IMR-90 (cell line): ENCODE measurements at regions not wholly inside any gene's neighbourhood (a gene's known extent, or its start where the extent isn't known, plus 50 kb on each side); places are given as distances from the start of the nearest gene placed in this dataset.

ENCODE experiments used
- ATAC-seq: fragments of 200-7000 bp; cut with Tn5 transposase; 2 replicates; pipeline ENCODE4 v1.9.1; 2020; ENCODE audit warnings: low read depth, mild to moderate bottlenecking, moderate library complexity
- BruUV-seq: library from RNA; stranded (reverse); fragments of 400-500 nt; replicated peaks from 2 replicates; lab custom pipeline; 2021; lab: Mats Ljungman, UMichigan
- CTCF ChIA-PET: fragments of 300-600 bp; formaldehyde crosslinking; extraction: SDS; loops from one replicate; lab custom pipeline; 2021; ENCODE audit warnings: antibody characterized with exemption; lab: Yijun Ruan, JAX
- POLR2A ChIA-PET: fragments of 300-600 bp; sonication (Branson Sonifier 250); formaldehyde crosslinking; loops from one replicate; lab custom pipeline; 2022; ENCODE audit warnings: antibody characterized with exemption; ENCODE audit not compliant: unreplicated experiment; lab: Charles Lee
- DNase-seq: peaks from one replicate; pipeline ENCODE4 v3.0.0; 2013
- H2AFZ ChIP-seq: replicated peaks from 2 replicates; pipeline ENCODE3; 2013; ENCODE audit warnings: low read length, mild to moderate bottlenecking; ENCODE audit not compliant: poor library complexity
- H2AK5ac ChIP-seq: 2 replicates; pipeline ENCODE4 v1.6.1; 2013; ENCODE audit warnings: low read depth, low read length, inconsistent platforms
- H2AK9ac ChIP-seq: replicated peaks from 2 replicates; pipeline ENCODE3; 2013; ENCODE audit warnings: mild to moderate bottlenecking, low read depth, low read length, moderate library complexity; ENCODE audit not compliant: poor library complexity
- H2BK120ac ChIP-seq: 2 replicates; pipeline ENCODE4 v1.6.1; 2013; ENCODE audit warnings: low read depth, low read length, inconsistent platforms
- H2BK15ac ChIP-seq: 3 replicates; pipeline ENCODE4 v1.6.1; 2013; ENCODE audit warnings: low read depth, low read length, inconsistent platforms
- H2BK20ac ChIP-seq: 2 replicates; pipeline ENCODE4 v1.6.1; 2013; ENCODE audit warnings: low read depth, mild to moderate bottlenecking, inconsistent platforms, low read length, moderate library complexity
- H2BK5ac ChIP-seq: 2 replicates; pipeline ENCODE4 v1.6.1; 2013; ENCODE audit warnings: mild to moderate bottlenecking, low read depth, low read length, inconsistent platforms; ENCODE audit not compliant: poor library complexity, severe bottlenecking
- H3K14ac ChIP-seq: replicated peaks from 2 replicates; pipeline ENCODE4 v1.6.1; 2013; ENCODE audit warnings: low read depth, low read length, inconsistent platforms
- H3K18ac ChIP-seq: 2 replicates; pipeline ENCODE4 v1.6.1; 2013; ENCODE audit warnings: low read depth, low read length, control low read depth
- H3K23ac ChIP-seq: 2 replicates; pipeline ENCODE4 v1.6.1; 2013; ENCODE audit warnings: low read depth, low read length, inconsistent platforms
- H3K27ac ChIP-seq: 2 replicates; pipeline ENCODE4 v1.5.1; 2013; ENCODE audit warnings: mild to moderate bottlenecking, control low read depth, low read length; ENCODE audit not compliant: insufficient read depth
- H3K27me3 ChIP-seq: 2 replicates; pipeline ENCODE4 v1.6.1; 2013; ENCODE audit warnings: low read length; ENCODE audit not compliant: control insufficient read depth, insufficient read depth
- H3K36me3 ChIP-seq: 2 replicates; pipeline ENCODE4 v1.6.1; 2013; ENCODE audit warnings: low read length, mixed read lengths; ENCODE audit not compliant: control insufficient read depth, insufficient read depth
- H3K4ac ChIP-seq: 2 replicates; pipeline ENCODE4 v1.6.1; 2013; ENCODE audit warnings: low read depth, low read length, inconsistent platforms
- H3K4me1 ChIP-seq: 2 replicates; pipeline ENCODE4 v1.6.1; 2013; ENCODE audit warnings: low read length, mixed read lengths; ENCODE audit not compliant: control insufficient read depth, insufficient read depth
- H3K4me2 ChIP-seq: 2 replicates; pipeline ENCODE4 v1.6.1; 2013; ENCODE audit warnings: low read depth, mild to moderate bottlenecking, control low read depth, low read length, moderate library complexity
- H3K4me3 ChIP-seq: 2 replicates; pipeline ENCODE4 v1.5.1; 2013; ENCODE audit warnings: low read depth, mild to moderate bottlenecking, control low read depth, low read length, moderate library complexity; ENCODE audit not compliant: insufficient read depth
- H3K56ac ChIP-seq: 2 replicates; pipeline ENCODE4 v1.6.1; 2013; ENCODE audit warnings: low read length, inconsistent platforms; ENCODE audit not compliant: insufficient read depth; ENCODE audit errors: extremely low read depth
- H3K79me1 ChIP-seq, 2 experiments: 2 replicates each; pipeline ENCODE4 v1.6.1; 2013; ENCODE audit warnings: low read length in 2 of 2, inconsistent platforms in 1 of 2, low read depth in 1 of 2
- H3K9ac ChIP-seq: 2 replicates; pipeline ENCODE4 v1.6.1; 2013; ENCODE audit warnings: low read depth, low read length, control low read depth
- H3K9me1 ChIP-seq: 2 replicates; pipeline ENCODE4 v1.6.1; 2013; ENCODE audit warnings: low read length, inconsistent platforms; ENCODE audit not compliant: insufficient read depth
- H3K9me3 ChIP-seq: 2 replicates; pipeline ENCODE4 v1.6.1; 2013; ENCODE audit warnings: low read length; ENCODE audit not compliant: control insufficient read depth, insufficient read depth
- H4K20me1 ChIP-seq: 2 replicates; pipeline ENCODE4 v1.6.1; 2013; ENCODE audit warnings: low read length, inconsistent platforms; ENCODE audit not compliant: insufficient read depth
- H4K5ac ChIP-seq: 2 replicates; pipeline ENCODE4 v1.6.1; 2013; ENCODE audit warnings: mild to moderate bottlenecking, low read depth, low read length, control low read depth
- H4K8ac ChIP-seq, 2 experiments: 2 replicates each; pipeline ENCODE4 v1.6.1; 2013; ENCODE audit warnings: low read depth in 2 of 2, low read length in 2 of 2, control low read depth in 1 of 2, inconsistent platforms in 1 of 2
- H4K91ac ChIP-seq: 2 replicates; pipeline ENCODE4 v1.6.1; 2013; ENCODE audit warnings: low read depth, low read length, inconsistent platforms; ENCODE audit not compliant: insufficient read depth
- BHLHE40 ChIP-seq: fragments of 150-350 bp; IDR thresholded peaks from 2 replicates; pipeline ENCODE4 v1.6.1; 2016; ENCODE audit warnings: mild to moderate bottlenecking, low read depth, low read length
- FOS ChIP-seq: fragments of 150-350 bp; IDR thresholded peaks from 2 replicates; pipeline ENCODE4 v1.6.1; 2016; ENCODE audit warnings: low read depth, low read length
- MAFK ChIP-seq: IDR thresholded peaks from 2 replicates; pipeline ENCODE4 v1.6.1; 2012; ENCODE audit warnings: low read depth, low read length, improper control_type of control experiment
- MAZ ChIP-seq: IDR thresholded peaks from 2 replicates; pipeline ENCODE4 v1.6.1; 2012; ENCODE audit warnings: low read depth, mild to moderate bottlenecking, low read length, improper control_type of control experiment, moderate library complexity, borderline replicate concordance
- POLR2A ChIP-seq: IDR thresholded peaks from 2 replicates; pipeline ENCODE4 v1.6.1; 2012; ENCODE audit warnings: mild to moderate bottlenecking, low read depth, low read length
- RCOR1 ChIP-seq: IDR thresholded peaks from 2 replicates; pipeline ENCODE4 v1.6.1; 2012; ENCODE audit warnings: mild to moderate bottlenecking, low read length, improper control_type of control experiment; ENCODE audit not compliant: insufficient replicate concordance
- RFX5 ChIP-seq: IDR thresholded peaks from 2 replicates; pipeline ENCODE4 v1.8.0; 2012; ENCODE audit warnings: low read depth, mild to moderate bottlenecking, low read length, moderate library complexity
- WGBS, 2 experiments: methylation state at CpG; one replicate each; pipeline versions ENCODE4 v1.1.5 to v1.1.7; 2013; ENCODE audit warnings: missing lambda C conversion rate in 2 of 2; ENCODE audit not compliant: insufficient read length in 1 of 2; ENCODE audit errors: extremely low coverage in 2 of 2; 5-methylcytosine and 5-hydroxymethylcytosine counted together
- dilution Hi-C: fragments of 300-500 bp; cut with HindIII; formaldehyde crosslinking; loops from one replicate; pipeline ENCODE4 v1.14.3; 2018; ENCODE audit warnings: low sequenced_read_pairs; ENCODE audit not compliant: unreplicated experiment
- in situ Hi-C: fragments of 300-500 bp; cut with MboI; formaldehyde crosslinking; loops from 3 replicates; pipeline ENCODE4 v1.14.3; 2019; ENCODE audit warnings: low sequenced_read_pairs, inconsistent platforms, mixed read lengths
- intact Hi-C: fragments of 100-400 bp; cut with micrococcal nuclease; formaldehyde crosslinking; loops from 2 replicates; pipeline ENCODE4 v1.10.0; 2022
- TF ChIP-seq, protein P1 (sequence below): fragments of 150-350 bp; IDR thresholded peaks from 2 replicates; pipeline ENCODE4 v1.6.1; 2016; ENCODE audit warnings: low read depth, mild to moderate bottlenecking, low read length, moderate library complexity, borderline replicate concordance
- TF ChIP-seq, protein P2 (sequence below): fragments of 150-350 bp; IDR thresholded peaks from 2 replicates; pipeline ENCODE4 v1.6.1; 2017; ENCODE audit warnings: mild to moderate bottlenecking, antibody characterized with exemption, low read length, low read depth

DNA sequence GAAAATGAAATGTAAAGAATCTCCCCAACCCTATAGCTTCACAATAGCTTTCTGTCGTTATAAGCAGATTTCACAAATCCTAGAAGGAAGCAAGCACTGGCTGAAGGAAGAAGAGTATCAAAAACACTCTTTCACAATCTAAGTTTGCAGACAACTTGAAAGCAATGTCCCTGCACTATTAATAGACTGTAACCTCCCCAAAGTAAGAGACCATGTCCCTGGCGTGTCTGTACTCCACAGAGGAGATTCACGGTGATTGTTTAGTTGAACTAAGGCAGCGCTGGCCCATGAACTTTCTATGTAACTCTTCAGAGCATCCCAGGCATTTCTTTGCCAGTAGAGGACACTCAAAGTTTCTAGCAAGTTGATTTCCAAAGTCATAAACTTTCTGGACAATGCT, 128.0 kb upstream of the HNRNPA3 start:
- no peak overlapping the region for H3K4ac ChIP-seq
- intact Hi-C loops, result no loop called here
- no peak overlapping the region for H2BK15ac ChIP-seq
- H2AK9ac ChIP-seq, result no peak overlapping the region
- no peak overlapping the region for H2BK120ac ChIP-seq
- in situ Hi-C loops, result no loop called here
- H3K27me3 ChIP-seq, result no peaks in the 10 kb centered on the region
- no peak overlapping the region for H3K4me3 ChIP-seq
- H3K4me2 ChIP-seq, result no peak overlapping the region
- no peak overlapping the region for H4K8ac ChIP-seq
- DNase-seq (no peak), ATAC-seq (no peak)
- no peaks in the 10 kb centered on the region for H3K9me3 ChIP-seq
- H4K20me1 ChIP-seq, result no peaks in the 10 kb centered on the region
- H3K18ac ChIP-seq, result no peak overlapping the region
- no peak overlapping the region for H3K56ac ChIP-seq
- BruUV-seq, result no TSS peak
- H4K5ac ChIP-seq, result no peak overlapping the region
- ChIA-PET CTCF (no interaction called here), POLR2A (no interaction called here)
- H2BK5ac ChIP-seq, result no peak overlapping the region
- H3K14ac ChIP-seq, result no peak overlapping the region
- H3K23ac ChIP-seq, result no peak overlapping the region
- WGBS, 2 experiments, result 50% methylated on average over 2 of the region's 4 CpGs; no CpG with 5 or more reads in 1 of the 2 experiments
- no peak overlapping the region for H2BK20ac ChIP-seq
- dilution Hi-C loops, result no loop called here
- H4K91ac ChIP-seq, result no peak overlapping the region
- H3K36me3 ChIP-seq, result no peaks in the 10 kb centered on the region
- H3K27ac ChIP-seq, result no peak overlapping the region
- no peak overlapping the region for H2AFZ ChIP-seq
- no peak overlapping the region for H2AK5ac ChIP-seq
- TF ChIP-seq, protein P1, sequence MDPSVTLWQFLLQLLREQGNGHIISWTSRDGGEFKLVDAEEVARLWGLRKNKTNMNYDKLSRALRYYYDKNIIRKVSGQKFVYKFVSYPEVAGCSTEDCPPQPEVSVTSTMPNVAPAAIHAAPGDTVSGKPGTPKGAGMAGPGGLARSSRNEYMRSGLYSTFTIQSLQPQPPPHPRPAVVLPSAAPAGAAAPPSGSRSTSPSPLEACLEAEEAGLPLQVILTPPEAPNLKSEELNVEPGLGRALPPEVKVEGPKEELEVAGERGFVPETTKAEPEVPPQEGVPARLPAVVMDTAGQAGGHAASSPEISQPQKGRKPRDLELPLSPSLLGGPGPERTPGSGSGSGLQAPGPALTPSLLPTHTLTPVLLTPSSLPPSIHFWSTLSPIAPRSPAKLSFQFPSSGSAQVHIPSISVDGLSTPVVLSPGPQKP, result no peak
- TF ChIP-seq RCOR1, result no peak
- TF ChIP-seq, protein P2, sequence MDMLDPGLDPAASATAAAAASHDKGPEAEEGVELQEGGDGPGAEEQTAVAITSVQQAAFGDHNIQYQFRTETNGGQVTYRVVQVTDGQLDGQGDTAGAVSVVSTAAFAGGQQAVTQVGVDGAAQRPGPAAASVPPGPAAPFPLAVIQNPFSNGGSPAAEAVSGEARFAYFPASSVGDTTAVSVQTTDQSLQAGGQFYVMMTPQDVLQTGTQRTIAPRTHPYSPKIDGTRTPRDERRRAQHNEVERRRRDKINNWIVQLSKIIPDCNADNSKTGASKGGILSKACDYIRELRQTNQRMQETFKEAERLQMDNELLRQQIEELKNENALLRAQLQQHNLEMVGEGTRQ, result no peak
- TF ChIP-seq FOS, result no peak
- no peak for TF ChIP-seq POLR2A
- no peak for TF ChIP-seq MAFK
- TF ChIP-seq BHLHE40, result no peak
- TF ChIP-seq MAZ, result no peak
- no peak for TF ChIP-seq RFX5
- H3K9me1 ChIP-seq, result no peaks in the 10 kb centered on the region
- no peaks in the 10 kb centered on the region for H3K79me1 ChIP-seq
- H3K9ac ChIP-seq, result no peak overlapping the region
- H3K4me1 ChIP-seq, result no peaks in the 10 kb centered on the region
